ENCODE measurements at regions not wholly inside any gene's neighbourhood (a gene's known extent, or its start where the extent isn't known, plus 50 kb on each side); places are given as distances from the start of the nearest gene placed in this dataset.

GRCh38 chr5:79875230-79875629, 115.8 kb downstream of the MTX3 start:
- Histone ChIP-seq H3K4me2 (no peak overlapping the region), H3K4me3 (no peak overlapping the region), H3K27ac (no peak overlapping the region), H3K4me1 (no peaks in the 10 kb centered on the region), H3K9me3 (no peaks in the 10 kb centered on the region)
- WGBS (ENCODE audit: missing lambda C conversion rate) = 70% methylated on average over 10 of the region's 10 CpGs
- no peak for ATAC-seq
- ChIA-PET POLR2A (no interaction called here), CTCF (interaction anchor here (0.6 to 1.3 kb wide), 4 partner anchors 13 to 755 kb away, joined by 3 to 4 read pairs (median 4); no protein-coding TSS in a partner anchor)
- FAIRE-seq = no peak
- no peak for TF ChIP-seq RCOR1 (IDR thresholded peaks at IDR 0.05; ENCODE audit: low read depth, low read length)
- no peak for TF ChIP-seq ZFP36 (IDR thresholded peaks at IDR 0.05; ENCODE audit: borderline replicate concordance, partially characterized antibody)
- no peak for TF ChIP-seq ZNF302 (CRISPR knock-in tag; IDR thresholded peaks at IDR 0.05)
- TF ChIP-seq KDM5A (IDR thresholded peaks at IDR 0.05) = no peak
- no peak for TF ChIP-seq CEBPB (IDR thresholded peaks at IDR 0.05)
- no peak for TF ChIP-seq JUN (IDR thresholded peaks at IDR 0.05)
- no peak for TF ChIP-seq FOSL2 (IDR thresholded peaks at IDR 0.05)
- TF ChIP-seq FOSL2 (CRISPR knock-in tag; IDR thresholded peaks at IDR 0.05) = no peak
- no peak for TF ChIP-seq HOXB5 (CRISPR knock-in tag; IDR thresholded peaks at IDR 0.05)
- TF ChIP-seq RARB (CRISPR knock-in tag; IDR thresholded peaks at IDR 0.05) = no peak
- TF ChIP-seq PHF8 (IDR thresholded peaks at IDR 0.05; ENCODE audit: borderline replicate concordance, low read depth) = no peak
- no peak for TF ChIP-seq POLR2A (IDR thresholded peaks at IDR 0.05; ENCODE audit: low read length)
- TF ChIP-seq HOXA7 (CRISPR knock-in tag; IDR thresholded peaks at IDR 0.05) = no peak
- no peak for TF ChIP-seq KDM1A (IDR thresholded peaks at IDR 0.05; ENCODE audit: low read depth)
- no peak for DNase-seq (ENCODE audit: low read depth in 1 of 2, low spot score in 1 of 2)

DNA sequence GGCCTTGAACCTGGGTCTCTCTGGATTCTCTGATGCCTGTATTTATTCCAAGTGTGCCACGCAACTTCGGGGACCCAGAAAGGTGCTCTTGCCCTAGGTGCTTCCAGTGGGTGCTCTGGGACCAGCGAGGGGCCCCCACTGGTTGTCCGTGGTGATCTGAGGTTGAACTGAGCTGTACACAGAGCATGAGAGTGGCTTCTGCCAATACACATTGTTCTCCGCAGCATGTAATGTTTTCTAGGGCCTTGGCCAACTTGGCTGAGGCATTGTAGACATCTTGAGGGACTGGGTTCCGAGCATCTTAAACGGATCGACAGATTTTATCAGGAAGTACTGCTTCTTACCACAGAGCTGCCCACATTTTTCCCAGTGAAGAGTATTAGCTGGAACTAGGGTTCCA, 117.9 kb downstream of the MTX3 start:
- CTCF ChIA-PET = interaction anchor here (0.8 to 1.3 kb wide), 3 partner anchors 15 to 210 kb away, joined by 3 read pairs; no protein-coding TSS in a partner anchor
- Histone ChIP-seq H3K4me2 (no peak overlapping the region), H3K27ac (no peak overlapping the region), H3K9me3 (no peaks in the 10 kb centered on the region), H3K4me1 (no peaks in the 10 kb centered on the region), H3K4me3 (no peak overlapping the region)
- DNase-seq (ENCODE audit: low read depth in 1 of 2, low spot score in 1 of 2) (no peak), ATAC-seq (no peak), FAIRE-seq (no peak)
- POLR2A ChIA-PET = no interaction called here
- TF ChIP-seq RFX5 (IDR thresholded peaks at IDR 0.05) (no peak), POLR2A (IDR thresholded peaks at IDR 0.05; ENCODE audit: low read length) (no peak), FOXS1 (CRISPR knock-in tag; IDR thresholded peaks at IDR 0.05) (no peak), CEBPB (IDR thresholded peaks at IDR 0.05) (no peak), SMC3 (IDR thresholded peaks at IDR 0.05) (no peak), HOXB13 (CRISPR knock-in tag; IDR thresholded peaks at IDR 0.05; ENCODE audit: low read depth) (no peak), MAZ (IDR thresholded peaks at IDR 0.05; ENCODE audit: borderline replicate concordance, low read depth, low read length) (no peak), MYC (IDR thresholded peaks at IDR 0.05; ENCODE audit: borderline replicate concordance, low read length) (no peak), EP300 (IDR thresholded peaks at IDR 0.05) (no peak), ESRRA (IDR thresholded peaks at IDR 0.05; ENCODE audit: borderline replicate concordance, low read length) (no peak)
- WGBS (ENCODE audit: missing lambda C conversion rate) = 30% methylated on average over 8 of the region's 8 CpGs

- Histone ChIP-seq H3K9me3 (no peaks in the 10 kb centered on the region), H3K4me3 (no peak overlapping the region), H3K27ac (no peak overlapping the region), H3K4me1 (no peaks in the 10 kb centered on the region), H3K4me2 (no peak overlapping the region)
- CTCF ChIA-PET = interaction anchor here (0.8 kb wide), 1 partner anchor 14 kb away, joined by 3 read pairs; no protein-coding TSS in a partner anchor
- ATAC-seq = no peak
- FAIRE-seq = no peak
- POLR2A ChIA-PET = no interaction called here
- TF ChIP-seq CHD2 (IDR thresholded peaks at IDR 0.05; ENCODE audit: low read length, partially characterized antibody) (no peak), HEYL (CRISPR knock-in tag; IDR thresholded peaks at IDR 0.05) (no peak), CTCF (IDR thresholded peaks at IDR 0.05) (no peak), NR3C1 (IDR thresholded peaks at IDR 0.05) (no peak), RCOR1 (IDR thresholded peaks at IDR 0.05; ENCODE audit: low read depth, low read length) (no peak), CBX2 (IDR thresholded peaks at IDR 0.05; ENCODE audit: borderline replicate concordance, low read depth) (no peak), E2F6 (IDR thresholded peaks at IDR 0.05; ENCODE audit: borderline replicate concordance, low read depth) (no peak), GATA3 (IDR thresholded peaks at IDR 0.05; ENCODE audit: borderline replicate concordance) (no peak), SMC3 (IDR thresholded peaks at IDR 0.05) (no peak), EHMT2 (IDR thresholded peaks at IDR 0.05; ENCODE audit: low read depth) (no peak)
- TF ChIP-seq, protein P1, sequence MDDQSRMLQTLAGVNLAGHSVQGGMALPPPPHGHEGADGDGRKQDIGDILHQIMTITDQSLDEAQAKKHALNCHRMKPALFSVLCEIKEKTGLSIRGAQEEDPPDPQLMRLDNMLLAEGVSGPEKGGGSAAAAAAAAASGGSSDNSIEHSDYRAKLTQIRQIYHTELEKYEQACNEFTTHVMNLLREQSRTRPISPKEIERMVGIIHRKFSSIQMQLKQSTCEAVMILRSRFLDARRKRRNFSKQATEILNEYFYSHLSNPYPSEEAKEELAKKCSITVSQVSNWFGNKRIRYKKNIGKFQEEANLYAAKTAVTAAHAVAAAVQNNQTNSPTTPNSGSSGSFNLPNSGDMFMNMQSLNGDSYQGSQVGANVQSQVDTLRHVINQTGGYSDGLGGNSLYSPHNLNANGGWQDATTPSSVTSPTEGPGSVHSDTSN (IDR thresholded peaks at IDR 0.05) = no peak
- no peak for DNase-seq (ENCODE audit: low read depth in 1 of 2, low spot score in 1 of 2)
- WGBS (ENCODE audit: missing lambda C conversion rate) = 37% methylated on average over 3 of the region's 3 CpGs
These were observed 118.8 kb downstream of the MTX3 start for GRCh38 chr5:79872291-79872690.

All from A549 (cell line).